ENCODE measurements at regions not wholly inside any gene's neighbourhood (a gene's known extent, or its start where the extent isn't known, plus 50 kb on each side); places are given as distances from the start of the nearest gene placed in this dataset.

GRCh38 chrX:39518476-39519029 lies 579.2 kb downstream of the BCOR start:
- TF ChIP-seq, protein P1, sequence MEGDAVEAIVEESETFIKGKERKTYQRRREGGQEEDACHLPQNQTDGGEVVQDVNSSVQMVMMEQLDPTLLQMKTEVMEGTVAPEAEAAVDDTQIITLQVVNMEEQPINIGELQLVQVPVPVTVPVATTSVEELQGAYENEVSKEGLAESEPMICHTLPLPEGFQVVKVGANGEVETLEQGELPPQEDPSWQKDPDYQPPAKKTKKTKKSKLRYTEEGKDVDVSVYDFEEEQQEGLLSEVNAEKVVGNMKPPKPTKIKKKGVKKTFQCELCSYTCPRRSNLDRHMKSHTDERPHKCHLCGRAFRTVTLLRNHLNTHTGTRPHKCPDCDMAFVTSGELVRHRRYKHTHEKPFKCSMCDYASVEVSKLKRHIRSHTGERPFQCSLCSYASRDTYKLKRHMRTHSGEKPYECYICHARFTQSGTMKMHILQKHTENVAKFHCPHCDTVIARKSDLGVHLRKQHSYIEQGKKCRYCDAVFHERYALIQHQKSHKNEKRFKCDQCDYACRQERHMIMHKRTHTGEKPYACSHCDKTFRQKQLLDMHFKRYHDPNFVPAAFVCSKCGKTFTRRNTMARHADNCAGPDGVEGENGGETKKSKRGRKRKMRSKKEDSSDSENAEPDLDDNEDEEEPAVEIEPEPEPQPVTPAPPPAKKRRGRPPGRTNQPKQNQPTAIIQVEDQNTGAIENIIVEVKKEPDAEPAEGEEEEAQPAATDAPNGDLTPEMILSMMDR (IDR thresholded peaks at IDR 0.05; ENCODE audit: low read length): no peak
- TF ChIP-seq EZH2 (IDR thresholded peaks at IDR 0.05; ENCODE audit: borderline replicate concordance, low read length): no peak
